ENCODE measurements at regions not wholly inside any gene's neighbourhood (a gene's known extent, or its start where the extent isn't known, plus 50 kb on each side); places are given as distances from the start of the nearest gene placed in this dataset.

GRCh38 chr6:170044836-170045562 is 245.9 kb downstream of the DLL1 start:
- no peak for ATAC-seq
- TF ChIP-seq POLR2A (IDR thresholded peaks at IDR 0.05), result no peak
- TF ChIP-seq, protein P1, sequence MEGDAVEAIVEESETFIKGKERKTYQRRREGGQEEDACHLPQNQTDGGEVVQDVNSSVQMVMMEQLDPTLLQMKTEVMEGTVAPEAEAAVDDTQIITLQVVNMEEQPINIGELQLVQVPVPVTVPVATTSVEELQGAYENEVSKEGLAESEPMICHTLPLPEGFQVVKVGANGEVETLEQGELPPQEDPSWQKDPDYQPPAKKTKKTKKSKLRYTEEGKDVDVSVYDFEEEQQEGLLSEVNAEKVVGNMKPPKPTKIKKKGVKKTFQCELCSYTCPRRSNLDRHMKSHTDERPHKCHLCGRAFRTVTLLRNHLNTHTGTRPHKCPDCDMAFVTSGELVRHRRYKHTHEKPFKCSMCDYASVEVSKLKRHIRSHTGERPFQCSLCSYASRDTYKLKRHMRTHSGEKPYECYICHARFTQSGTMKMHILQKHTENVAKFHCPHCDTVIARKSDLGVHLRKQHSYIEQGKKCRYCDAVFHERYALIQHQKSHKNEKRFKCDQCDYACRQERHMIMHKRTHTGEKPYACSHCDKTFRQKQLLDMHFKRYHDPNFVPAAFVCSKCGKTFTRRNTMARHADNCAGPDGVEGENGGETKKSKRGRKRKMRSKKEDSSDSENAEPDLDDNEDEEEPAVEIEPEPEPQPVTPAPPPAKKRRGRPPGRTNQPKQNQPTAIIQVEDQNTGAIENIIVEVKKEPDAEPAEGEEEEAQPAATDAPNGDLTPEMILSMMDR (IDR thresholded peaks at IDR 0.05), result no peak
- Histone ChIP-seq H3K4me1 (no peaks in the 10 kb centered on the region), H3K36me3 (replicated peaks in 1 of 2; ENCODE audit: insufficient read depth in 1 of 2, low read depth in 2 of 2) (no peaks in the 10 kb centered on the region), H3K27ac (no peak overlapping the region), H3K9me3 (no peaks in the 10 kb centered on the region), H3K4me3 (no peak overlapping the region), H3K27me3 (no peaks in the 10 kb centered on the region)
- WGBS, 2 donors, result 72% methylated on average over 12 to 13 of the region's 13 CpGs
- no peak for DNase-seq
- intact Hi-C loops (cut with DNase I), result no loop called here

DNA sequence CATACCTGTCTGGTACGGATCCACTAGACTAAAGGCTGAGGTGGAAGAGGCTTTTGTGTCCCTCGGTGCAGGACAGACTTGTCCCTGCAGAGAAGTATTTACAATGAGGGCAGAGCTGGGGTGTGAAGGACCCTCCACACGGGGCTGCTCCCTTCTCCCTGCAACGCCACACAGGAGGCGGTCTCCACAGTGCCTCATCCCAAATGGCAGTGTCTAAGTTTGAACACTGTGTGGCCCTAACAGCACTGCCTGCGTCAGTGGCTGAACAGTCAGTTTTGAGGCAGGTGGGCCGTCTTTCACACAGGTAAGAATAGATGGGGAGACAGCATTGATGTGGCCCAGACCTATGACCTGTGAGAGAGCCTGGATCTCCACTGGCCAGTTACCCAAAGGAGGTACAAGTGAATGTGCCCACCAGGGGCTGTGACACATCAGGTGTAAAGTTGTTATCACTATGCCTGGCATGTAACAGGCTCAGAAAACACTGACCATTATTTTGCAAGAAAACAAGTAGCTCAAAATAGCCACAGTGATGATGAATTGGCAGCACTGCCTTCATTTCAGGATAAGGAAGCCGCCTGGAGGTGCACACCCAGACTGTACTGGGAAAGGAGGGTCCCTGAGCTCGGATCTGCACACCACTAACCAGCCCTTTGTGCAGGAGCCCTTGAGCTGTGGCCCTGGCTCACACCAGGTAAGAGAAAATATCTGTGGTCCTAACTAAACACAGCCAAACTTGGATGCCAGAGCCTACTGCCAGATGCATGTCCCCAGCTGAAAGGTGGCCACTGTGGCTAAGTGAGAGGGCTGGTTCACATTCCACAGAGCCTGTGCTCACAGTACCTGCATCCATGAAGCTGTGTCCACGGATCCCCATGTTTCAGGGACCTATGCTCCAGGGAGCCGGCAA is 246.7 kb downstream of the DLL1 start:
- H3K36me3 ChIP-seq (replicated peaks in 1 of 2; ENCODE audit: insufficient read depth in 1 of 2, low read depth in 2 of 2), result no peaks in the 10 kb centered on the region
- H3K4me1 ChIP-seq, result no peaks in the 10 kb centered on the region
- no peaks in the 10 kb centered on the region for H3K27me3 ChIP-seq
- H3K4me3 ChIP-seq, result no peak overlapping the region
- 73 to 76% methylated on average over 8 to 11 of the region's 11 CpGs for WGBS, 2 donors
- DNase-seq (no peak), ATAC-seq (no peak)
- H3K27ac ChIP-seq, result no peak overlapping the region
- no peaks in the 10 kb centered on the region for H3K9me3 ChIP-seq
- intact Hi-C loops (cut with DNase I), result no loop called here
- no peak for TF ChIP-seq POLR2A (IDR thresholded peaks at IDR 0.05)
- TF ChIP-seq, protein P1 (IDR thresholded peaks at IDR 0.05), result no peak

DNA sequence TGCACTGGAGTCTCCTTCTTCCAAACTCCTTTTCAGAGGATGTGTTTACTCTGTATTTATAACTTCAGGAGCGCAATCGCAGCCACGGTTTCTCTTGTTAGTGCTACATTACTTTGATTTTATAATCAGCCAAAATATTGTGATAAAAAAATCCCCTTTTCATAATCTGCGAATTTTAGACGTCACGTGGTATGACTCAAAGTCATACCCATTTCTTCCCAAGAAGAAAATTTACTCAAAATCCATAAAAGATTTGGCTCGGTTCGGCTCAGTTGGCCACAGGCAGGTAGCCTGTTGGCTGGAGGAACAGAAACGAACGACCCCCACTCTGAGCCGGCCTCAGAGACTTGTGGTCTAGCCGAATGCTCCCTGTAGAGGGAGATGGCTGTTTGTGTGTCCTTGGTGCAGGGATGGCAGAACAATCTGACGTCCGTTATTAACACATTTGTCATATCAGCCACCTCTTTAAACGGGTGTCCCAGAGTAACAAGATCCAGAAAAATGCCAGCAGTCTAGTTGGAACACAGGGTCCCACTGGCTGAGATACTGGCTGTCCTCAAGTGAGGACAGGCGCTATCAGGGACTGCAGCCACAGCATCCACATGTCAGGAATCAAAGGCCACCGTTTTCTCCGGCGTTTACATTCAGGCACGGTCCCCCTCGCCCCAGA is 247.6 kb downstream of the DLL1 start:
- H3K36me3 ChIP-seq (replicated peaks in 1 of 2; ENCODE audit: insufficient read depth in 1 of 2, low read depth in 2 of 2), result no peaks in the 10 kb centered on the region
- no peak for TF ChIP-seq POLR2A (IDR thresholded peaks at IDR 0.05)
- H3K9me3 ChIP-seq, result no peaks in the 10 kb centered on the region
- no peak overlapping the region for H3K27ac ChIP-seq
- H3K27me3 ChIP-seq, result no peaks in the 10 kb centered on the region
- no peaks in the 10 kb centered on the region for H3K4me1 ChIP-seq
- H3K4me3 ChIP-seq, result no peak overlapping the region
- 61 to 65% methylated on average over 20 to 21 of the region's 21 CpGs for WGBS, 2 donors
- DNase-seq (no peak), ATAC-seq (no peak)
- intact Hi-C loops (cut with DNase I), result no loop called here

- DNase-seq, result no peak
- ATAC-seq, result no peak
- Histone ChIP-seq H3K36me3 (replicated peaks in 1 of 2; ENCODE audit: insufficient read depth in 1 of 2, low read depth in 2 of 2) (no peaks in the 10 kb centered on the region), H3K9me3 (no peaks in the 10 kb centered on the region), H3K27me3 (no peaks in the 10 kb centered on the region), H3K4me3 (no peak overlapping the region), H3K27ac (no peak overlapping the region), H3K4me1 (no peaks in the 10 kb centered on the region)
- WGBS, 2 donors, result 89 to 92% methylated on average over 11 to 13 of the region's 13 CpGs
- TF ChIP-seq, protein P1 (IDR thresholded peaks at IDR 0.05), result no peak
- TF ChIP-seq POLR2A (IDR thresholded peaks at IDR 0.05), result no peak
- intact Hi-C loops (cut with DNase I), result no loop called here
Observed at GRCh38 chr6:170042596-170043118, 248.2 kb downstream of the DLL1 start.

DNA sequence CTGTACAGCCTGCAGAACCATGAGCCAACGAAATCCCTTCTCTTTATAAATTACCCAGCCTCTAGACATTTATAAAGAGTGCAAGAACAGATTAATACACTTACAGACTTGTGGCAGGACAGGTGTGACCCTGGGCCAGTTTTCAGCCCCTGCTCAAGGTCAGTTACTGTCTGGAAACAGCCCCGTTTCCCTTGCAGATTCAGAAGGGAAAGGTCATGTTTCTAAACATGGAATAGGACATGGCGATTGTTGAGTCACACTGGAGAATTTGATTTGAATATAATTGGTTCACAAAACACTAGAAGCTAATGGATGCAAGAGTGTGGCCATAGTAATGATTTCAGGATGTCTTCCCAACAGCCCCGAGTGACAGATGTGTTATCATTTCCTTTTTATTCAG is 248.8 kb downstream of the DLL1 start:
- intact Hi-C loops (cut with DNase I), result no loop called here
- ATAC-seq (no peak), DNase-seq (no peak)
- no peaks in the 10 kb centered on the region for H3K9me3 ChIP-seq
- no peaks in the 10 kb centered on the region for H3K4me1 ChIP-seq
- H3K4me3 ChIP-seq, result no peak overlapping the region
- TF ChIP-seq, protein P1 (IDR thresholded peaks at IDR 0.05), result no peak
- no peak for TF ChIP-seq POLR2A (IDR thresholded peaks at IDR 0.05)
- H3K27ac ChIP-seq, result no peak overlapping the region
- WGBS, 2 donors, result 46 to 50% methylated on average over 4 of the region's 4 CpGs
- H3K36me3 ChIP-seq (replicated peaks in 1 of 2; ENCODE audit: insufficient read depth in 1 of 2, low read depth in 2 of 2), result no peaks in the 10 kb centered on the region
- H3K27me3 ChIP-seq, result no peaks in the 10 kb centered on the region

All from body of pancreas (tissue), 4 donors.